B cell (primary cell): ENCODE measurements at regions not wholly inside any gene's neighbourhood (a gene's known extent, or its start where the extent isn't known, plus 50 kb on each side); places are given as distances from the start of the nearest gene placed in this dataset.

Experiments used
- ATAC-seq: fragments of 200-7000 bp; cut with Tn5 transposase; one replicate; pipeline ENCODE4 v1.10.0; 2021; ENCODE audit warnings: low read depth, mild to moderate bottlenecking, moderate number of reproducible peaks, moderate library complexity
- CTCF ChIA-PET: fragments of 350-600 bp; sonication (Branson Sonifier 250); formaldehyde crosslinking; loops from one replicate; lab custom pipeline; 2021; ENCODE audit warnings: antibody characterized with exemption, inconsistent platforms; lab: Charles Lee
- POLR2A ChIA-PET: fragments of 350-600 bp; sonication (Branson Sonifier 250); formaldehyde crosslinking; loops from one replicate; lab custom pipeline; 2021; ENCODE audit warnings: antibody characterized with exemption; lab: Charles Lee
- DNase-seq: peaks from one replicate; pipeline ENCODE4 v3.0.0; 2013
- H2AFZ ChIP-seq: 2 replicates; pipeline ENCODE4 v1.6.1; 2012; ENCODE audit warnings: mild to moderate bottlenecking, low read depth, low read length; ENCODE audit not compliant: insufficient read depth, poor library complexity, severe bottlenecking
- H3K27ac ChIP-seq, 2 donors: 1 replicate in 1 of 2; 2 replicates in 1 of 2; pipeline ENCODE4 v1.5.1; 2012 to 2013; ENCODE audit warnings: low read length in 2 of 2, mild to moderate bottlenecking in 2 of 2, moderate library complexity in 1 of 2
- H3K27me3 ChIP-seq, 4 experiments: fragments of 200-600 bp in 1 of 4; sonication (generic) in 1 of 4; replicated peaks in 1 of 4; 1 replicate in 2 of 4; 2 replicates in 2 of 4; pipeline versions ENCODE4 v1.6.1 to v1.7.0; 2013 to 2016; ENCODE audit warnings: low read length in 3 of 4, mild to moderate bottlenecking in 2 of 4, mixed read lengths in 1 of 4, moderate library complexity in 1 of 4; ENCODE audit not compliant: insufficient read depth in 4 of 4, control insufficient read depth in 3 of 4; ENCODE audit errors: control extremely low read depth in 1 of 4
- H3K36me3 ChIP-seq, 2 experiments: replicated peaks in 1 of 2; 1 replicate in 1 of 2; 2 replicates in 1 of 2; pipeline versions ENCODE4 v1.6.1 to v1.7.1; 2013; ENCODE audit warnings: low read length in 1 of 2; ENCODE audit not compliant: insufficient read depth in 2 of 2, control insufficient read depth in 1 of 2; ENCODE audit errors: control extremely low read depth in 1 of 2, extremely low read depth in 1 of 2
- H3K4me1 ChIP-seq, 2 donors: fragments of 200-600 bp in 1 of 2; sonication (generic) in 1 of 2; 1 replicate in 1 of 2; 2 replicates in 1 of 2; pipeline versions ENCODE4 v1.5.1 to v1.6.1; 2013 to 2017; ENCODE audit warnings: low read length in 2 of 2; ENCODE audit not compliant: control insufficient read depth in 2 of 2, insufficient read depth in 2 of 2
- H3K4me2 ChIP-seq: replicated peaks from 2 replicates; pipeline ENCODE3; 2012; ENCODE audit warnings: mild to moderate bottlenecking, low read depth, low read length; ENCODE audit not compliant: poor library complexity, severe bottlenecking
- H3K4me3 ChIP-seq, 5 experiments: fragments of 200-600 bp in 1 of 5; sonication (generic) in 1 of 5; 1 replicate in 3 of 5; 2 replicates in 2 of 5; pipeline versions ENCODE4 v1.5.1 to v1.7.0; 2011 to 2016; ENCODE audit warnings: low read length in 4 of 5, mild to moderate bottlenecking in 4 of 5, low read depth in 2 of 5, control low read depth in 1 of 5, moderate library complexity in 1 of 5; ENCODE audit not compliant: insufficient read depth in 1 of 5; ENCODE audit errors: control extremely low read depth in 1 of 5, extremely low read depth in 1 of 5
- H3K79me2 ChIP-seq: fragments of 200-600 bp; sonication (generic); one replicate; pipeline ENCODE4 v1.6.0; 2016; ENCODE audit warnings: low read length; ENCODE audit not compliant: control insufficient read depth, insufficient read depth
- H3K9ac ChIP-seq: fragments of 200-600 bp; sonication (generic); 2 replicates; pipeline ENCODE4 v1.6.1; 2017; ENCODE audit warnings: mild to moderate bottlenecking, low read length, moderate library complexity
- H3K9me3 ChIP-seq, 3 donors: one replicate each; pipeline versions ENCODE4 v1.6.1 to v1.7.1; 2013; ENCODE audit warnings: low read length in 2 of 3; ENCODE audit not compliant: control insufficient read depth in 2 of 3, insufficient read depth in 1 of 3; ENCODE audit errors: control extremely low read depth in 1 of 3
- H4K20me1 ChIP-seq: 2 replicates; pipeline ENCODE4 v1.6.0; 2012; ENCODE audit warnings: mild to moderate bottlenecking, low read length; ENCODE audit not compliant: insufficient read depth, control insufficient read depth, poor library complexity, severe bottlenecking
- H3K27ac Mint-ChIP-seq: one replicate; pipeline ENCODE4 v1.8.0; 2021; ENCODE audit warnings: mixed read lengths
- H3K27me3 Mint-ChIP-seq: one replicate; pipeline ENCODE4 v1.8.0; 2021; ENCODE audit warnings: mixed read lengths
- H3K4me1 Mint-ChIP-seq: one replicate; pipeline ENCODE4 v1.8.0; 2021; ENCODE audit warnings: mixed read lengths
- H3K4me3 Mint-ChIP-seq: one replicate; pipeline ENCODE4 v1.8.0; 2021; ENCODE audit warnings: mixed read lengths
- H3K9me3 Mint-ChIP-seq: one replicate; pipeline ENCODE4 v1.8.0; 2022; ENCODE audit warnings: mixed read lengths; ENCODE audit not compliant: insufficient read depth
- CTCF ChIP-seq: fragments of 200-600 bp; IDR thresholded peaks from one replicate; pipeline ENCODE4 v1.8.0; 2022; ENCODE audit warnings: antibody characterized with exemption, mild to moderate bottlenecking
- EZH2 ChIP-seq: IDR thresholded peaks from 2 replicates; pipeline ENCODE4 v1.6.1; 2012; ENCODE audit warnings: borderline replicate concordance, low read depth, mild to moderate bottlenecking, moderate library complexity, low read length; ENCODE audit not compliant: insufficient read depth, poor library complexity, severe bottlenecking
- WGBS: methylation state at CpG from one replicate; pipeline ENCODE4 v1.1.5; 2013; ENCODE audit warnings: missing lambda C conversion rate; ENCODE audit not compliant: insufficient coverage; 5-methylcytosine and 5-hydroxymethylcytosine counted together
- intact Hi-C: fragments of 100-400 bp; cut with micrococcal nuclease; formaldehyde crosslinking; loops from one replicate; pipeline ENCODE4 v1.10.0; 2022

GRCh38 chr5:18992264-18992663 lies 995.7 kb downstream of the CDH18 start:
- H3K4me1 ChIP-seq = no peaks in the 10 kb centered on the region
- no peaks in the 10 kb centered on the region for H3K9me3 ChIP-seq
- no peak overlapping the region for H3K27ac ChIP-seq
- no CpG with 5 or more reads among the region's 1 CpG for WGBS
- no peak overlapping the region for H3K27ac Mint-ChIP-seq
- no peaks in the 10 kb centered on the region for H3K36me3 ChIP-seq
- no peaks in the 10 kb centered on the region for H3K27me3 Mint-ChIP-seq
- TF ChIP-seq EZH2 = no peak
- no peak for TF ChIP-seq CTCF
- CTCF ChIA-PET = no interaction called here
- ATAC-seq (no peak), DNase-seq (no peak)
- H4K20me1 ChIP-seq = no peaks in the 10 kb centered on the region
- H3K4me3 Mint-ChIP-seq = no peak overlapping the region
- H3K79me2 ChIP-seq = no peaks in the 10 kb centered on the region
- H2AFZ ChIP-seq = no peak overlapping the region
- H3K9ac ChIP-seq = no peak overlapping the region
- no peaks in the 10 kb centered on the region for H3K27me3 ChIP-seq
- intact Hi-C loops = no loop called here
- H3K4me1 Mint-ChIP-seq = no peaks in the 10 kb centered on the region
- no peaks in the 10 kb centered on the region for H3K9me3 Mint-ChIP-seq
- no peak overlapping the region for H3K4me3 ChIP-seq
- POLR2A ChIA-PET = no interaction called here
- no peak overlapping the region for H3K4me2 ChIP-seq

- intact Hi-C loops = no loop called here
- Histone ChIP-seq H3K36me3 (no peaks in the 10 kb centered on the region), H3K4me3 (no peak overlapping the region), H3K4me2 (no peak overlapping the region), H4K20me1 (no peaks in the 10 kb centered on the region), H3K9me3 (no peaks in the 10 kb centered on the region), H3K27me3 (no peaks in the 10 kb centered on the region), H3K4me1 (no peaks in the 10 kb centered on the region), H2AFZ (no peak overlapping the region), H3K27ac (no peak overlapping the region), H3K79me2 (no peaks in the 10 kb centered on the region), H3K9ac (no peak overlapping the region)
- ATAC-seq (no peak), DNase-seq (no peak)
- H3K4me3 Mint-ChIP-seq = no peak overlapping the region
- no peak overlapping the region for H3K27ac Mint-ChIP-seq
- no peaks in the 10 kb centered on the region for H3K27me3 Mint-ChIP-seq
- POLR2A ChIA-PET = no interaction called here
- no peak for TF ChIP-seq CTCF
- no peak for TF ChIP-seq EZH2
- CTCF ChIA-PET = no interaction called here
- H3K9me3 Mint-ChIP-seq = no peaks in the 10 kb centered on the region
- H3K4me1 Mint-ChIP-seq = no peaks in the 10 kb centered on the region
These were observed 988.5 kb downstream of the CDH18 start for GRCh38 chr5:18999478-18999877.
